LHCN-M2 (cell line): ENCODE measurements at regions not wholly inside any gene's neighbourhood (a gene's known extent, or its start where the extent isn't known, plus 50 kb on each side); places are given as distances from the start of the nearest gene placed in this dataset.

Experiments
- DNase-seq: peaks from one replicate; pipeline ENCODE4 v3.0.0-alpha.2; 2012; ENCODE audit warnings: low read depth

- no peak for DNase-seq
These were observed 115.6 kb downstream of the IRS2 start for GRCh38 chr13:109670776-109671175.

- DNase-seq: no peak
These were observed 116.4 kb downstream of the IRS2 start for GRCh38 chr13:109669956-109670355.

GRCh38 chr13:109669234-109669612 is 117.2 kb downstream of the IRS2 start:
- DNase-seq: no peak

- no peak for DNase-seq
These were observed 117.8 kb downstream of the IRS2 start for GRCh38 chr13:109668433-109669233.

- no peak for DNase-seq
These were observed 118.5 kb downstream of the IRS2 start for GRCh38 chr13:109667807-109668291.

GRCh38 chr13:109667056-109667455 is 119.3 kb downstream of the IRS2 start:
- DNase-seq: peak; percentile 37

- no peak for DNase-seq
These were observed 119.7 kb downstream of the IRS2 start for GRCh38 chr13:109666656-109667055.

GRCh38 chr13:109665781-109666249 is 120.6 kb downstream of the IRS2 start:
- DNase-seq: no peak

GRCh38 chr13:109665240-109665639 is 121.1 kb downstream of the IRS2 start:
- DNase-seq: no peak

GRCh38 chr13:109657395-109657794 is 129.0 kb downstream of the IRS2 start:
- no peak for DNase-seq

- no peak for DNase-seq
These were observed 130.2 kb downstream of the IRS2 start for GRCh38 chr13:109656206-109656605.

- DNase-seq: no peak
These were observed 130.8 kb downstream of the IRS2 start for GRCh38 chr13:109655611-109656010.

- no peak for DNase-seq
These were observed 131.2 kb downstream of the IRS2 start for GRCh38 chr13:109655206-109655600.

- DNase-seq: no peak
These were observed 131.8 kb downstream of the IRS2 start for GRCh38 chr13:109654341-109655205.

GRCh38 chr13:109652531-109652930 is 133.9 kb downstream of the IRS2 start:
- no peak for DNase-seq

- no peak for DNase-seq
These were observed 134.5 kb downstream of the IRS2 start for GRCh38 chr13:109651854-109652253.

GRCh38 chr13:109651311-109651710 is 135.1 kb downstream of the IRS2 start:
- DNase-seq: no peak

- no peak for DNase-seq
These were observed 135.5 kb downstream of the IRS2 start for GRCh38 chr13:109650861-109651260.

GRCh38 chr13:109649713-109650112 is 136.7 kb downstream of the IRS2 start:
- DNase-seq: no peak

- no peak for DNase-seq
These were observed 138.7 kb downstream of the IRS2 start for GRCh38 chr13:109647699-109648098.

- peak; percentile 49 for DNase-seq
These were observed 139.3 kb downstream of the IRS2 start for GRCh38 chr13:109647053-109647452.

- no peak for DNase-seq
These were observed 140.0 kb downstream of the IRS2 start for GRCh38 chr13:109646423-109646822.
